Adrenal gland (tissue), 5 donors: ENCODE measurements at regions not wholly inside any gene's neighbourhood (a gene's known extent, or its start where the extent isn't known, plus 50 kb on each side); places are given as distances from the start of the nearest gene placed in this dataset.

Source experiments
- POLR2A ChIP-seq, 2 donors: fragments of 450-650 bp; IDR thresholded peaks; one replicate each; pipeline ENCODE4 v1.6.1; 2017; ENCODE audit warnings: antibody characterized with exemption in 2 of 2, mild to moderate bottlenecking in 2 of 2, moderate library complexity in 1 of 2
- TF ChIP-seq, protein P1 (sequence below), 6 experiments: fragments of 450-650 bp in 4 of 6; fragments of 200-600 bp in 2 of 6; sonication (generic) in 1 of 6; IDR thresholded peaks; 1 replicate in 5 of 6; 2 replicates in 1 of 6; pipeline versions ENCODE4 v1.5.1 to v1.8.0; 2016 to 2021; ENCODE audit warnings: antibody characterized with exemption in 6 of 6, mild to moderate bottlenecking in 2 of 6, moderate library complexity in 1 of 6
- donor health status: DM: no; HTN: no; CAD: no.

DNA sequence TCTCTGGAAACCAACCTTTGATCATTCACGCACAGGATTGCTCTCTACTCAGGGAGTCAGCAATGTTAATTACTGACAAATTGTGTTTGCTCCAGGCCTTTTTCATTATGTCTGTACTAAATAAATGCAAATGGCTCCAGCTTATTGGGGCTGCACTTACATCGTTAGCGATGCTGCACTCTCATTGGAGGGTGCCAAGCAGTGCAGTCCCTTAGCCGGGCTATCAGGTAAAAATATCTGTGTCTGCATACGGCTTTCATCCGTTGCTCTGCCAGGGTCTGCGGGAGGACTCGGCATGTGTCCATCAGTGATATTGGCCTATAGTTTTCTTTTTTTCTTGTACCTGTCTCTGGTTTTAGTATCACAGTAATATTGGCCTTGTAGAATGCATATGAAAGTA lies 471.5 kb upstream of the CADM2 start:
- TF ChIP-seq, protein P1, sequence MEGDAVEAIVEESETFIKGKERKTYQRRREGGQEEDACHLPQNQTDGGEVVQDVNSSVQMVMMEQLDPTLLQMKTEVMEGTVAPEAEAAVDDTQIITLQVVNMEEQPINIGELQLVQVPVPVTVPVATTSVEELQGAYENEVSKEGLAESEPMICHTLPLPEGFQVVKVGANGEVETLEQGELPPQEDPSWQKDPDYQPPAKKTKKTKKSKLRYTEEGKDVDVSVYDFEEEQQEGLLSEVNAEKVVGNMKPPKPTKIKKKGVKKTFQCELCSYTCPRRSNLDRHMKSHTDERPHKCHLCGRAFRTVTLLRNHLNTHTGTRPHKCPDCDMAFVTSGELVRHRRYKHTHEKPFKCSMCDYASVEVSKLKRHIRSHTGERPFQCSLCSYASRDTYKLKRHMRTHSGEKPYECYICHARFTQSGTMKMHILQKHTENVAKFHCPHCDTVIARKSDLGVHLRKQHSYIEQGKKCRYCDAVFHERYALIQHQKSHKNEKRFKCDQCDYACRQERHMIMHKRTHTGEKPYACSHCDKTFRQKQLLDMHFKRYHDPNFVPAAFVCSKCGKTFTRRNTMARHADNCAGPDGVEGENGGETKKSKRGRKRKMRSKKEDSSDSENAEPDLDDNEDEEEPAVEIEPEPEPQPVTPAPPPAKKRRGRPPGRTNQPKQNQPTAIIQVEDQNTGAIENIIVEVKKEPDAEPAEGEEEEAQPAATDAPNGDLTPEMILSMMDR (IDR thresholded peaks at IDR 0.05): no peak
- TF ChIP-seq POLR2A (IDR thresholded peaks at IDR 0.05): no peak
